Sigmoid colon (tissue), 4 donors: ENCODE measurements at regions not wholly inside any gene's neighbourhood (a gene's known extent, or its start where the extent isn't known, plus 50 kb on each side); places are given as distances from the start of the nearest gene placed in this dataset.

Experiments
- CTCF ChIP-seq, 4 experiments: fragments of 450-650 bp in 3 of 4; fragments of 200-600 bp in 1 of 4; IDR thresholded peaks; one replicate each; pipeline ENCODE4 v1.5.1; 2016 to 2019; ENCODE audit warnings: antibody characterized with exemption in 4 of 4, mild to moderate bottlenecking in 3 of 4, moderate library complexity in 2 of 4
- POLR2A ChIP-seq, 2 donors: fragments of 450-650 bp; IDR thresholded peaks; one replicate each; pipeline ENCODE4 v1.6.1; 2016; ENCODE audit warnings: antibody characterized with exemption in 2 of 2, mild to moderate bottlenecking in 2 of 2, moderate library complexity in 2 of 2
- POLR2AphosphoS5 ChIP-seq, 4 donors: sonication (generic); formaldehyde crosslinking; IDR thresholded peaks; one replicate each; pipeline ENCODE4 v1.6.1; 2017; ENCODE audit warnings: antibody characterized with exemption in 4 of 4

- no peak for TF ChIP-seq CTCF (IDR thresholded peaks at IDR 0.05)
- TF ChIP-seq POLR2AphosphoS5 (IDR thresholded peaks at IDR 0.05) = no peak
- no peak for TF ChIP-seq POLR2A (IDR thresholded peaks at IDR 0.05)
Observed at GRCh38 chr9:134560206-134560605, 81.4 kb upstream of the COL5A1 start.
